GM21381 (cell line): ENCODE measurements at regions not wholly inside any gene's neighbourhood (a gene's known extent, or its start where the extent isn't known, plus 50 kb on each side); places are given as distances from the start of the nearest gene placed in this dataset.

Source experiments
- ATAC-seq: cut with Tn5 transposase; IDR thresholded peaks from one replicate; pipeline ENCODE4 v1.9.1; 2021; ENCODE audit warnings: mild to moderate bottlenecking, moderate library complexity; ENCODE audit not compliant: unreplicated experiment

DNA sequence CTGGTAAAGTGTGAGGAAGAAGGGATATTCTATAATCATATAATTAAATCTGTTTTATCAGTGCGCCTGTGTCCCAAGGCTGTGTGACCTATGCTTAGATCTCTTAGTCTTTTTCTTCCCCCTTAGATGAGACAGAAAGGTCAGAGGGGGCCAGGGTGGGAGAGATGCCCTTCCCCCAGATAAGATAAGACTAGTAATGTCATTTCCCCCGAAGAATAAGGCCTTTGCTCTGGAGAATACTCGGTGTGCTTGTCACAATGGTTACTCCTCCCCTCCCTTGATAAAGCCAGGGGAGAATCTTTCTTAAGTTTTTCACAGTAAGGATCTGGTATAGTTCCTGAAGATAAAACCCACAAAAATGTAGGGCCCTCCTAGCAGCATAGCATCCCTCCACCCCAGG, 1041.8 kb downstream of the SORCS3 start:
- ATAC-seq = no peak

- no peak for ATAC-seq
Observed at GRCh38 chr10:105681051-105681450, 1040.0 kb downstream of the SORCS3 start.

DNA sequence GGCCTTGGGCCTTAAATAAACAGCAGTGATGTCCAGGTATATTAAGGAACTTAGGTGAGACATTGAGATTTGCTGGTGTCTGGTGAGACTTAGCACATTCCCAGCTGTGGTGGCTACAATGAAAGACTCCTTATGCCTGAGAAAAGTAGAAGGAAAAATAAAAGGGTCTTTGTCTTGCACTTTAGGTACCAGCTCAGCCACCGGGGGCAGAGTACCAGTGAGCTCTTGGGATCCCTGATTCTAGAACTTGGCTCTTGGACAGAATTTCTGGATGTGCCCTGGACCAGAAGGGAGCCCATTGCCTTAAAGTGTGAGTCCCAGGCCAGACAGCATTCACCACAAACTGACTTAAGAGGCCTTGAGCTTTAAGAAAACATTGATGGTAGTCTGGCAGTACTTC, 1038.7 kb downstream of the SORCS3 start:
- ATAC-seq = no peak

GRCh38 chr10:105675333-105675732, 1034.2 kb downstream of the SORCS3 start:
- ATAC-seq = no peak

- ATAC-seq = no peak
Observed at GRCh38 chr10:105674448-105674847, 1033.4 kb downstream of the SORCS3 start.

DNA sequence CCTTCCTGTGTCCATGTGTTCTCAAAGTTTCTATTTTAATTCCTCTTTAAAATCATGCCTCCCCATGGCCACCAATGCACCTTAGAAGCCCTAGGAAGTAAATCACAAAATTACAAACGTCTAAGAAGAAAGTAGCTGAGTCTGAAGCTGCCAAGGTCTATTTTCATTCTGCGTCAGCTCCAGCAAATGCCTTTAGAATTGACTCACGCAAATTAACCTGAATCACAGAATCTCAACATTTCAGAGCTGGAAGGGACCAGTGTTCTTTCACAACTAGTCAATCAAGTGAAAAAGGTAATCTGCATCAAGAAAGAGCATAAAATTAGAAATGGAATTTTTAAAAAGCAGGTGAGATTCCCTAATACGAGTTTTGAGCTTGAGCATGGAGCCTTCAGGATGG, 1017.6 kb downstream of the SORCS3 start:
- no peak for ATAC-seq

DNA sequence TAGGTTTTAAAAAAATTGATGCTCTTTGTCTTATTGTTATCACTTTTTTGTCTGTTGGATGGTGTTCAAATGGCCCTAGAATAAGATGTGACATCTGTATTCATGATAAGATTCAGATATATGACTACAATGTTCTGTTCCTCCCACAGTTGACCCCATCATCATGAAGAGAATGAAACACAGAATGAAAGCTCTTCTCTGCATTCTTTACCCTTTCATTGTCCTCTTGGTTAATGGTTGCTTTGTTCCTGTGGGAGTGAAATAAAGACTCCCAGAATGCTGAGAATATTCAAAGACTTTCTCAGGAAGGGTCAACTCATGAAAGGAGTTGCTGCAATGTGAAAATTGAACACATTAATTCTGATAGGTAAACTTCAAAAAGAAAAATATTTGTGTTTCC, 1015.8 kb downstream of the SORCS3 start:
- no peak for ATAC-seq

GRCh38 chr10:105650306-105650705, 1009.2 kb downstream of the SORCS3 start:
- no peak for ATAC-seq

GRCh38 chr10:105647354-105647753, 1006.3 kb downstream of the SORCS3 start:
- no peak for ATAC-seq

- no peak for ATAC-seq
Observed at GRCh38 chr10:105644978-105645377, 1003.9 kb downstream of the SORCS3 start.

DNA sequence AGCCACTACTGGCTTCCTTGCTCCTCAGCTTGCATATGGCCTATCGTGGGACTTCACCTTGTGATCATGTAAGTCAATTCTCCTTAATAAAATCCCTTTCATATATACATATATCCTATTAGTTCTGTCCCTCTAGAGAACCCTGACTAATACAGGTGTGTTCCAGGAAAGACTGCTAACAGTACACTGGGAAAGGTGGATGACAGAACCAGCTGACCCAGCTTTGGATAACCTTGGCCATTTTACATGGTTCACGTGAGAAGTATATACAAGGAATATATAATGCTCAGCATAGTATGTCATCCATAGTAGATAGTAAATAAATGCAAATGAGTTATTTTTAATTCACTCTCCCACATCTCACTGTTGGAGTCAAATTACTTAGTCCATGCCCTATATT, 1003.5 kb downstream of the SORCS3 start:
- ATAC-seq = no peak

DNA sequence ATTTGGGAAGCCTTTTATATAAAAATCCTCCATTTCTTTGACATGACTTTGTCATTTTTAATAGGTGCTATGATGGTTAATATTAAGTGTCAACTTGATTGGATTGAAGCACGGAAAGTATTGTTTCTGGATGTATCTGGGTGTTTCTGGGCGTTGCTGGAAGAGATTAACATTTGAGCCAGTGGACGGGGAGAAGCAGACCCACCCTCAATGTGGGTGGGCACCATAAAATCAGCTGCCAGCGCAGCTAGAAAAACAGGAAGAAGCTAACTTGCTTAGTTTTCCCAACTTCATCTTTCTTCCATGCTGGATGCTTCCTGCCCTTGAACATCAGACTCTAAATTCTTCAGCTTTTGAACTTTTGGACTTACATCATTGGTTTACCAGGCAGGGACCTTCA, 1003.0 kb downstream of the SORCS3 start:
- ATAC-seq = no peak

DNA sequence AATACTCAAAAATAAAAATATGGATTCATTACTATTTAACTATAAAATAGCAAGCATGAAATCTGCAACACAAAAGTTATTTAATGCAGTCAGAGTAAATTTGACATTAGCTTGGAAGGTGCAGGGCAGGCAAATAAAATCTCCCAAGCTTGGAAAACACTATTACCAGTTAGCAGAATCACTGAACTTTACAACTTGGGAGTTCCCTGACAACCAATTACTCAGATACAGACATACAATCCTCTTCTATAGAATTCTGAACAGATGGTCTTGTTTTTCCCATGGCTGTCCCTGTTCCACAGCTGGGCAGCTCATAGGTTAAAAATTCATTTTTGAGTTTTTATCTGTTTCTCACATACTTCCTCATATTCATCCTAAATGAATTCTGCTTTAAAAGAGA, 1002.6 kb downstream of the SORCS3 start:
- no peak for ATAC-seq

DNA sequence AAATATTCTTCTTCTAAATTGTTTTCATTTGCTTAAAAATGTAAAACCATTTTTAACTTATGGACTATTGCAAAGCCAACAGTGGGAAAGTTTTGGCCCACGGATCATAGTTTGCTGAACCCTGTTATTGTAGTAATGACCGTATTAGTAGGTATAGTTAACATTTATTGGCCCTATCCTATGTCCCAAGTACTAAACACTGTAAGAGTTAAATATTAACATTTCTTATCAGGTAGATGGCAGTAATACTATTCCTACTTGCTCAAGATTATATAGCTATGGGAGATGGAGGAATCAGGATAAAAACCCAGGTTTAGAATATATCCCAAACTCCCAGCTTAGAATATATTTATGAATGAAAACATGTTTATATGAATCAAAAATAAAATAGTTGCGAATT, 993.2 kb downstream of the SORCS3 start:
- ATAC-seq = no peak

DNA sequence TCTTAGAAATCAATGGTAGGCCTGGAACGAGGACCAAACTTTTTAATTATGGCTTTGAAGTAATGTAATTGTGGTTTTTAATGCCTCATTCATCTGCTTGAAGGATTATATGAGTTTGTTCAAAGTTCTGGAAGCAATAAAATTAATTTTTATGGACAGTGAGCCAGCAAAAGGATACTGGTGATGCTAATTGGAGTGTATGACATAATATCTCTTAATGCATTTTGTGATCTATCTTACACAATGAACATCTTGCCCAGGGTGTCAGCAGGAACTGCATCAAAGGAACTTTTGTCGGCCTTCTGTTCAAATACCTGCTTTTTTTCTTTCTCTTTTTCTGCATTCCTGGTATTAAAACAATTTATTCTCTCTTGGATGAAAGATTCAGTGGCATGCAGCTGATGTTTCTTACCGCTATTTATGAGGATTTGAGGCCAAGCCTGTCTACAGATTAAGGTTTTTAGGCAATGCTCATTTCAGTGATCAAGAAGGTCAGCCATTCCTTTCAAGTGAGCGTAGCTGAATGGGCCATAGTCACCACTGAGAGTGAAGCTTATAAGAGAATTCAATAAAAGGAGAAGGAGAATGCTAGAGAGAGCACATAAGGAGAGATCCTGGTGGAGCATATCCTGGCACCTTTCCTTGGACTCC, 974.8 kb downstream of the SORCS3 start:
- ATAC-seq = no peak

DNA sequence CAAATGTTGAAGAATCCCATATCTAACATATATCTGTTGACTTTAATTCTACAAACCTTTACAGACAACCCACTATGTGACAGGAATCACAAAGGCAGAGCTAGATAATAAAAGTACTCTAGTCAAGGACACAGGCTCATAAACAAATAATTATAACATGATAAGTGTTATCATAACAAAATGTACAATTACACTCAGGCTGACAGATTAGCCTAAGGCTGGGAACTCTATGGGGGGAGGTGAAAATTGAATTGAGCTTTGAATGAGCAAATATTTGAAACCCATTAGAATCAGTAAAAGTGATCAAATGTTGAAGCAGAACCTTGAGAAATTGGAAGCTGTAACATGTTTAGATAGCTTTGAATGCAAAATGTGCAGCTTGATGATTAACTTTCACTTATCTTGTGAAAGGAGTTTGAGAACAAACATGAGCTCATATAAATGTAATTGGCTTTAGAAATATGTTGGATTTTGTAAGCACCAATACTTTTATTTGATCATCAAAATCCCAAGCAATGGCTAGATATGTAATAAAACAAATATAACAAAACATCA, 970.2 kb downstream of the SORCS3 start:
- ATAC-seq = no peak

DNA sequence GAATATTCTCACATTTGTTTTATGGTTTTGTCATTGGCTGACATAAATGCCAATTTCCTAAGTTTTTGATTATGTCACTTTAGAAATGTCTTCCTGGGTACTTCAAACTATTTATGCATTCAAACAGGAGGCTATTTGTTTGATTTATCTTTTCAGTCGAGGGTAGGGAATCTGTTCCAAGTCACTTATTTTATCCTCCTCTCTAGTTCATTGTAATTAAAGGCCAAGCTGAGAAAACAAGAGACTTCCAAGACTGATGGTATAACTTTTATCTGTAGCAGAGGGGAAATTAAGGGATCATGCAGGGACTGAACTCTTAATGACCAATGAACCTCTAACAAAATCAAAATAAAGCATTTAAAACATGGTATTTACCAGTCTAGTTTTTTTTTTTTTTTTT, 968.4 kb downstream of the SORCS3 start:
- no peak for ATAC-seq

GRCh38 chr10:105605918-105606317, 964.8 kb downstream of the SORCS3 start:
- no peak for ATAC-seq

GRCh38 chr10:105605104-105605503, 964.0 kb downstream of the SORCS3 start:
- ATAC-seq = no peak

GRCh38 chr10:105598207-105598606, 957.1 kb downstream of the SORCS3 start:
- no peak for ATAC-seq

- no peak for ATAC-seq
Observed at GRCh38 chr10:105597312-105597711, 956.2 kb downstream of the SORCS3 start.

DNA sequence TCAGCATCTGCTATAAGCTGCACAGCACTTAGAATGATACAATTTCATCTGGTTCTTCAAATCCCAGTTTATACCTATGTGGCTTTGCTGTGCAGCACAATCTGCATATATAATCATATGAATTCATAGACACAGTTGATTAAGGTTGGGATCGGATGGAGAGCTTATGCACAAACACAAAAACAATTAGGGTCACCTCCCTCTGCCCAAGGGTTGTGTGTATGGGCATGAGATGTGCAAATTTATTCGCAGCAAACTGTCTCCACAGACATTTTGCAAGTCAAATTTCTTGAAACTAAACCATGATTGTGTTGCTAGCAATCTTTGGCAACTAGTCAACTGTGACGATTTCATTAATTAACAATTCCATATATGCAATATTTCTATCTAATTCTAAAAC, 955.7 kb downstream of the SORCS3 start:
- ATAC-seq = no peak

GRCh38 chr10:105594296-105594695, 953.2 kb downstream of the SORCS3 start:
- no peak for ATAC-seq
